Mammary epithelial cell (primary cell): ENCODE measurements at regions not wholly inside any gene's neighbourhood (a gene's known extent, or its start where the extent isn't known, plus 50 kb on each side); places are given as distances from the start of the nearest gene placed in this dataset.

Experiments
- CTCF ChIP-seq, 2 donors: IDR thresholded peaks in 1 of 2; conservative IDR thresholded peaks in 1 of 2; 2 replicates each; pipeline ENCODE4 v1.5.1; 2011 to 2012; ENCODE audit warnings: inconsistent platforms in 2 of 2, low read length in 2 of 2, mild to moderate bottlenecking in 2 of 2, control low read depth in 1 of 2, low read depth in 1 of 2; ENCODE audit not compliant: insufficient read depth in 1 of 2; ENCODE audit errors: extremely low read depth in 1 of 2
- EZH2 ChIP-seq: IDR thresholded peaks from 2 replicates; pipeline ENCODE4 v1.6.1; 2012; ENCODE audit warnings: low read length, inconsistent platforms, borderline replicate concordance

- TF ChIP-seq CTCF (conservative IDR thresholded peaks at IDR 0.05 in 1 of 2, IDR thresholded peaks at IDR 0.05 in 1 of 2; ENCODE audit: extremely low read depth in 1 of 2, insufficient read depth in 1 of 2, low read depth in 1 of 2, low read length in 2 of 2) (no peak), EZH2 (no peak)
Observed at GRCh38 chr10:36003031-36003600, 361.0 kb upstream of the FZD8 start.
